CD4-positive, alpha-beta T cell treated with Interleukin-4 for 1 hour (primary cell): ENCODE measurements at regions not wholly inside any gene's neighbourhood (a gene's known extent, or its start where the extent isn't known, plus 50 kb on each side); places are given as distances from the start of the nearest gene placed in this dataset.

Source experiments
- DNase-seq, 2 donors: peaks; one replicate each; pipeline ENCODE4 v3.0.0-alpha.2; 2020 to 2022

GRCh38 chr5:2657151-2657550, 94.3 kb downstream of the IRX2 start:
- no peak for DNase-seq

- no peak for DNase-seq
Measured at GRCh38 chr5:2656206-2656605, 95.3 kb downstream of the IRX2 start.

- no peak for DNase-seq
Measured at GRCh38 chr5:2653991-2654390, 97.5 kb downstream of the IRX2 start.

GRCh38 chr5:2651116-2651515, 100.4 kb downstream of the IRX2 start:
- no peak for DNase-seq

GRCh38 chr5:2642684-2643345, 108.7 kb downstream of the IRX2 start:
- no peak for DNase-seq

GRCh38 chr5:2640717-2641116, 110.8 kb downstream of the IRX2 start:
- DNase-seq, result no peak

GRCh38 chr5:2639425-2639824, 112.1 kb downstream of the IRX2 start:
- DNase-seq, result no peak

- DNase-seq, result no peak
Measured at GRCh38 chr5:2634399-2635176, 116.9 kb downstream of the IRX2 start.

- no peak for DNase-seq
Measured at GRCh38 chr5:2633992-2634391, 117.5 kb downstream of the IRX2 start.

- DNase-seq, result no peak
Measured at GRCh38 chr5:2631758-2632157, 119.7 kb downstream of the IRX2 start.

GRCh38 chr5:2629045-2629444, 122.4 kb downstream of the IRX2 start:
- DNase-seq, result no peak

GRCh38 chr5:2627867-2628266, 123.6 kb downstream of the IRX2 start:
- DNase-seq, result no peak

GRCh38 chr5:2626572-2626971, 124.9 kb downstream of the IRX2 start:
- DNase-seq, result no peak

GRCh38 chr5:2622866-2623265, 128.6 kb downstream of the IRX2 start:
- DNase-seq, result no peak

GRCh38 chr5:2621631-2622030, 129.8 kb downstream of the IRX2 start:
- DNase-seq, result no peak

GRCh38 chr5:2619216-2619615, 132.3 kb downstream of the IRX2 start:
- no peak for DNase-seq

- DNase-seq, result no peak
Measured at GRCh38 chr5:2617461-2617860, 134.0 kb downstream of the IRX2 start.

- no peak for DNase-seq
Measured at GRCh38 chr5:2615917-2616316, 135.6 kb downstream of the IRX2 start.

GRCh38 chr5:2614571-2614970, 136.9 kb downstream of the IRX2 start:
- no peak for DNase-seq

GRCh38 chr5:2611659-2612058, 139.8 kb downstream of the IRX2 start:
- no peak for DNase-seq

- DNase-seq, result no peak
Measured at GRCh38 chr5:2610986-2611385, 140.5 kb downstream of the IRX2 start.

GRCh38 chr5:2608391-2608790, 143.1 kb downstream of the IRX2 start:
- no peak for DNase-seq

GRCh38 chr5:2607598-2607997, 143.9 kb downstream of the IRX2 start:
- DNase-seq, result no peak

- DNase-seq, result no peak
Measured at GRCh38 chr5:2603272-2603575, 148.3 kb downstream of the IRX2 start.
